Mucosa of descending colon (tissue), 3 donors: ENCODE measurements at regions not wholly inside any gene's neighbourhood (a gene's known extent, or its start where the extent isn't known, plus 50 kb on each side); places are given as distances from the start of the nearest gene placed in this dataset.
A peak's percentile ranks its signal among the peaks of the same experiment; 100 is the strongest.

Experiments
- ATAC-seq: fragments of 200-7000 bp; cut with Tn5 transposase; one replicate; pipeline ENCODE4 v1.9.1; 2020; ENCODE audit warnings: mild to moderate bottlenecking, moderate library complexity
- DNase-seq, 3 donors: peaks; one replicate each; pipeline ENCODE4 v3.0.0-alpha.2; 2020
- H3K36me3 ChIP-seq: fragments of 200-600 bp; one replicate; pipeline ENCODE4 v1.8.0; 2021; ENCODE audit warnings: low read depth, mild to moderate bottlenecking
- H3K4me1 ChIP-seq: fragments of 200-600 bp; one replicate; pipeline ENCODE4 v1.8.0; 2021; ENCODE audit warnings: low read depth, mild to moderate bottlenecking
- H3K4me3 ChIP-seq: fragments of 200-600 bp; one replicate; pipeline ENCODE4 v1.8.0; 2021; ENCODE audit warnings: mild to moderate bottlenecking
- H3K9me3 ChIP-seq: fragments of 200-600 bp; one replicate; pipeline ENCODE4 v1.8.0; 2021; ENCODE audit warnings: mild to moderate bottlenecking
- intact Hi-C, 2 donors: fragments of 100-400 bp; cut with DNase I in 1 of 2; cut with micrococcal nuclease in 1 of 2; formaldehyde crosslinking; loops; one replicate each; pipeline versions ENCODE4 v1.11.0 to v1.11.1; 2022; cut with DNase I, micrococcal nuclease
- TF ChIP-seq, protein P1 (sequence below): fragments of 200-600 bp; IDR thresholded peaks from one replicate; pipeline ENCODE4 v1.8.0; 2022; ENCODE audit warnings: antibody characterized with exemption, mild to moderate bottlenecking
- donor health status: DM: no; HTN: no; CAD: no; lungs with moderate emphysema.
- donor health status: DM: no; HTN: no; CAD: no.
- donor health status: DM: no; HTN: yes; CAD: no.

DNA sequence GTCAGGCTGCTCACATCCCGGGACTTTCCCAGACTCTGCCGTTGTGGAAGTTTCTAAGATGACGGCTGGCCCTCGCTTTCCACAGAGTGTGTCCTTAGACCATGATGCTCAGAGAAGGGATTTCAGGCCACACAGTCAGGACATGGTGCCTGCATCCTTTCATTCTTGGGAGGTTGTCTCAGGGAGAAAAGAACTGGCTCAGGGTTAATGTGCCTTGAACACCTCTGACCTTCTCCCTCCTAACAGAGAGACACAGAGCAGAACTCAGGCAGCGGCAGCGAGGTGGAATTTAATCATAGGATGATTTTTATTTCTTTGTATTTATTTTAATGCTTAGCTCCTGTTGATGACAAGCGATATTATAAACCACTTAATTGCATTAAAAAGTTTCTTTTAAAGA is 96.9 kb upstream of the ATP2B2 start:
- intact Hi-C loops: no loop called here
- no peak overlapping the region for H3K4me3 ChIP-seq
- H3K4me1 ChIP-seq: no peaks in the 10 kb centered on the region
- TF ChIP-seq, protein P1, sequence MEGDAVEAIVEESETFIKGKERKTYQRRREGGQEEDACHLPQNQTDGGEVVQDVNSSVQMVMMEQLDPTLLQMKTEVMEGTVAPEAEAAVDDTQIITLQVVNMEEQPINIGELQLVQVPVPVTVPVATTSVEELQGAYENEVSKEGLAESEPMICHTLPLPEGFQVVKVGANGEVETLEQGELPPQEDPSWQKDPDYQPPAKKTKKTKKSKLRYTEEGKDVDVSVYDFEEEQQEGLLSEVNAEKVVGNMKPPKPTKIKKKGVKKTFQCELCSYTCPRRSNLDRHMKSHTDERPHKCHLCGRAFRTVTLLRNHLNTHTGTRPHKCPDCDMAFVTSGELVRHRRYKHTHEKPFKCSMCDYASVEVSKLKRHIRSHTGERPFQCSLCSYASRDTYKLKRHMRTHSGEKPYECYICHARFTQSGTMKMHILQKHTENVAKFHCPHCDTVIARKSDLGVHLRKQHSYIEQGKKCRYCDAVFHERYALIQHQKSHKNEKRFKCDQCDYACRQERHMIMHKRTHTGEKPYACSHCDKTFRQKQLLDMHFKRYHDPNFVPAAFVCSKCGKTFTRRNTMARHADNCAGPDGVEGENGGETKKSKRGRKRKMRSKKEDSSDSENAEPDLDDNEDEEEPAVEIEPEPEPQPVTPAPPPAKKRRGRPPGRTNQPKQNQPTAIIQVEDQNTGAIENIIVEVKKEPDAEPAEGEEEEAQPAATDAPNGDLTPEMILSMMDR: no peak
- no peaks in the 10 kb centered on the region for H3K36me3 ChIP-seq
- ATAC-seq (no peak), DNase-seq (no peak)
- no peaks in the 10 kb centered on the region for H3K9me3 ChIP-seq

DNA sequence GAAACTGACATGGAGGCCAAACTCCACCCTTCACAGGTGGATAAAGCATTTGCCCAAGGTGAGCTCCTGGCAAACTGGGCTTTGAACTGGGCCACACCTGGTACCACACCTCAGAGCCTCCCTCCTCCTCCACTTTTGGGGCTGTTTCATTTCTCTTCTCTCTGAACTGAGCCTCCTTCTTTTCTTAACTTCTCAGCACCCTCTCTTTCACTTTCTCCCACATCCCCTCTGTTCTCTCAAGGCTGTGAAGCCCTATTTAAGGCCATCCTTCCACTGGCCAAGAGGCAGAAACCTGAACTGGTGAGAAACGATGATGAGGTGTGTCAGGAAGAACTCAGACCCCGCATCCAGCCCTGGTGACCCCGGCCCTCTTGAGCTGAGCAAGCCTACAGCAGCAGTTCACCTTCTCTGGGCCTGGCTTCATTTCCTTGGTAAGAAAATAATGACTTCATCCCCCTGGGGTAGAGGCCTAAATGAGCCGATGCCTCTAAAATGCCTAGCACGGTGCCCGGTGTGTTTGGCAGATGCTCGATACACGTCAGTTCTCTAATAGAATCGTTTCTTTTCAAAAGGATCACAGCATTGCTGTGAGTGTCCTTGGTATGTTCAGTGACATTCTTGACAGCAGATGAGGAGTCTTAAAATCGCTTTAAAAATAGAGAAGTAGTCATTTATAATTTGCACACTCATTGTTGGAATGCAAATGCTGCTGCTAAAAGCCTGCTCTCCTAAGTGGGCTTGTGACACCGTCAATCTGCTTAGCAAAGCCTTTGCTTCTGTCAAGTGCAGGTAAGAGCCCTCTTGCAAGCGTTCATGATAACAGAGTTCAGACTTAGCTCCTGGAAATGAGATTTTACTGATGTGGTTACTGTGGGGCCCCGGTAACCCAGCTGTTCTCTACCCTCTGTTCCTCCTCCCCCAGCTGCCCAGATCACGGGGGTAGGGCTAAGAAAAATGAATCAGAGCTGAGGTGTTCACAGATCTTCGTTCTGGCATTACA is 97.7 kb upstream of the ATP2B2 start:
- intact Hi-C loops: no loop called here
- DNase-seq: peak in 1 of 3 donors; percentile 4
- H3K4me3 ChIP-seq: no peak overlapping the region
- TF ChIP-seq, protein P1: no peak
- H3K4me1 ChIP-seq: no peaks in the 10 kb centered on the region
- peak; percentile 63 for ATAC-seq
- H3K9me3 ChIP-seq: no peaks in the 10 kb centered on the region
- H3K36me3 ChIP-seq: no peaks in the 10 kb centered on the region

DNA sequence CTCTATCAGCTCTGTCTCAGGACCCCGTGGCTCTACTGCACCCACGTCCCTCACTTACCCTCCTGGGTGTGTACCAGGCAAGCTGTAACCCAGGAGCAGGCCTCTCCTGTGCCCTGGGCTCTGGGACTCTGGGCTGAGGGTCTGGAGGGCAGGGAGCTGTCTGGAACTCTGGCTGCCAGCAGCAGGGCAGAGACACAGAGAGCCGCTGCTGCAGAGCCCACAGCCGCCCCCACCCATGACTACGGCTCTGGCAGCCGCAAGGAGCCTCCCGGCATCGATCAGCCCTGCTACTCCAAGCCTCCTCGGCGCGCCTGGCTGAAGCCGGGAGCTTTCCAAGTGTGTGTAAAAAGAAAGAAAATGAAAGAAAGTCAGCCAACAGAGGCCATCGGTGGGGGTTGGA is 103.7 kb upstream of the ATP2B2 start:
- intact Hi-C loops: no loop called here
- H3K36me3 ChIP-seq: no peaks in the 10 kb centered on the region
- H3K4me3 ChIP-seq: no peak overlapping the region
- TF ChIP-seq, protein P1: no peak
- ATAC-seq (no peak), DNase-seq (no peak)
- no peaks in the 10 kb centered on the region for H3K4me1 ChIP-seq
- H3K9me3 ChIP-seq: peaks cover 9% of the 10 kb centered on the region

DNA sequence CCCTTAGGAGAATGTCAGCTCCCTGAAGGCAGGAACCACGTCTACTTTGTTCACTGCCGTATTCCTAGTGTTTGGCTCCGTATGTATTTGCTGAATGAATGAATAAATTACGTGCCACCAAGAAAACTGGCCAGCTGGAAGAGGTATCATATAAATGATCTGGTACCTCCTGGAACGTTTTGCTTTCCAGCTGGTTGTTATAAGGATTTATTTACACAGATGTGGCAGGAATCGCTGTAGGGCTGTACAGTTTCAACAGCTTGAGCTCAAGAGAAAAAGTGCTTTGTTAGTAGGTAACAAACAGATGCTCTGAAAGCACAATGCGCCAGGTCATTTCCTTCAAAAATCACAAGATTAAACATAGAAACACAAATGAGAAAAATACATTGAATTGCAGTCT is 108.8 kb upstream of the ATP2B2 start:
- peaks cover 9% of the 10 kb centered on the region for H3K9me3 ChIP-seq
- no peak for ATAC-seq
- TF ChIP-seq, protein P1: no peak
- intact Hi-C loops: no loop called here
- H3K4me1 ChIP-seq: no peaks in the 10 kb centered on the region
- no peak overlapping the region for H3K4me3 ChIP-seq
- no peaks in the 10 kb centered on the region for H3K36me3 ChIP-seq
- no peak for DNase-seq

DNA sequence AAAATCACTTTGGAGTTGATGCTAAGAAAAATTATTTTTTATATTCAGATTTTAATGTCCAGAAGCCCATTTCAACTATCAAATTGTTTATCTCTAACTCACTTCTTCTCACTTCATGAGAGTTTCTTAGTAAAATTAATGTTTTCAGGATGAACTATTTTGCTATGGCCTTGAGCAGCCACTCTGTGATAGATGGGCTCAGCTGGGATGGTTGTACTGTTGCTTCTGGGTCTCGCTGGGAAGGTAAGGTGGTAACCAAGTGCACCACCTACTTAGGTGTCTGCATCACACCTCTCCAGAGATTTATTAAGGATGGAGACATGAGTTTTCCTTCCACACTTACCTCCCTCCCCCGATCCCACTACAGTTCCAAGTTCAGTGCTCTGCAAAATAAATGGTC is 110.3 kb upstream of the ATP2B2 start:
- no peaks in the 10 kb centered on the region for H3K36me3 ChIP-seq
- no peaks in the 10 kb centered on the region for H3K4me1 ChIP-seq
- ATAC-seq (no peak), DNase-seq (no peak)
- TF ChIP-seq, protein P1: no peak
- H3K9me3 ChIP-seq: peaks cover 9% of the 10 kb centered on the region
- no peak overlapping the region for H3K4me3 ChIP-seq
- intact Hi-C loops: no loop called here
